ENCODE measurements at regions not wholly inside any gene's neighbourhood (a gene's known extent, or its start where the extent isn't known, plus 50 kb on each side); places are given as distances from the start of the nearest gene placed in this dataset.
A peak's percentile ranks its signal among the peaks of the same experiment; 100 is the strongest.
"Not testable (repeated sequence)": the region's sequence is repeated elsewhere in the genome, so short reads cannot be mapped to it uniquely, and the experiment has no call there.

GRCh38 chr1:58190267-58190988 is 356.1 kb downstream of the OMA1 start:
- DNase-seq = no peak

GRCh38 chr1:58189453-58189852 is 357.1 kb downstream of the OMA1 start:
- no peak for DNase-seq

- DNase-seq = no peak
These were observed 363.2 kb downstream of the OMA1 start for GRCh38 chr1:58183286-58183685.

- no peak for DNase-seq
These were observed 366.0 kb downstream of the OMA1 start for GRCh38 chr1:58180537-58180936.

GRCh38 chr1:58169160-58169559 is 377.4 kb downstream of the OMA1 start:
- DNase-seq = not testable (repeated sequence)

- DNase-seq = not testable (repeated sequence)
These were observed 379.4 kb downstream of the OMA1 start for GRCh38 chr1:58167131-58167530.

- DNase-seq = no peak
These were observed 380.1 kb downstream of the OMA1 start for GRCh38 chr1:58166417-58166816.

GRCh38 chr1:58165073-58165472 is 381.5 kb downstream of the OMA1 start:
- no peak for DNase-seq

- DNase-seq = peak; percentile 37
These were observed 383.5 kb downstream of the OMA1 start for GRCh38 chr1:58162952-58163550.

GRCh38 chr1:58159434-58159830 is 387.1 kb downstream of the OMA1 start:
- no peak for DNase-seq

GRCh38 chr1:58158506-58159433 is 387.8 kb downstream of the OMA1 start:
- DNase-seq = no peak

GRCh38 chr1:58158016-58158415 is 388.5 kb downstream of the OMA1 start:
- no peak for DNase-seq

- no peak for DNase-seq
These were observed 389.3 kb downstream of the OMA1 start for GRCh38 chr1:58157256-58157655.

GRCh38 chr1:58156831-58157230 is 389.7 kb downstream of the OMA1 start:
- DNase-seq = no peak

- DNase-seq = no peak
These were observed 390.4 kb downstream of the OMA1 start for GRCh38 chr1:58156124-58156468.

- DNase-seq = no peak
These were observed 391.0 kb downstream of the OMA1 start for GRCh38 chr1:58155418-58156123.

- DNase-seq = no peak
These were observed 392.3 kb downstream of the OMA1 start for GRCh38 chr1:58154256-58154655.

- no peak for DNase-seq
These were observed 393.8 kb downstream of the OMA1 start for GRCh38 chr1:58152697-58153096.

- no peak for DNase-seq
These were observed 397.2 kb downstream of the OMA1 start for GRCh38 chr1:58149271-58149812.

- no peak for DNase-seq
These were observed 401.7 kb downstream of the OMA1 start for GRCh38 chr1:58144698-58145270.

- no peak for DNase-seq
These were observed 402.4 kb downstream of the OMA1 start for GRCh38 chr1:58143972-58144697.
